ENCODE measurements at regions not wholly inside any gene's neighbourhood (a gene's known extent, or its start where the extent isn't known, plus 50 kb on each side); places are given as distances from the start of the nearest gene placed in this dataset.

GRCh38 chr11:82246926-82247325 is 486.7 kb downstream of the FAM181B start:
- Histone ChIP-seq H3K4me3 (ENCODE audit: low read length in 3 of 3) (no peak overlapping the region), H3K27me3 (ENCODE audit: control insufficient read depth in 3 of 3, insufficient read depth in 3 of 3, low read length in 3 of 3) (no peaks in the 10 kb centered on the region), H3K9me3 (ENCODE audit: control insufficient read depth in 3 of 3, low read length in 3 of 3) (no peaks in the 10 kb centered on the region), H3K36me3 (ENCODE audit: control insufficient read depth in 3 of 3, insufficient read depth in 3 of 3, low read length in 3 of 3) (no peaks in the 10 kb centered on the region), H3K4me1 (ENCODE audit: control insufficient read depth in 3 of 3, insufficient read depth in 3 of 3, low read length in 3 of 3) (no peaks in the 10 kb centered on the region), H3K9ac (ENCODE audit: low read depth in 1 of 3, low read length in 3 of 3) (no peak overlapping the region), H3K27ac (ENCODE audit: low read depth, low read length) (no peak overlapping the region)

- no peaks in the 10 kb centered on the region for H3K36me3 ChIP-seq (ENCODE audit: control insufficient read depth in 3 of 3, insufficient read depth in 3 of 3, low read length in 3 of 3)
- no peaks in the 10 kb centered on the region for H3K4me1 ChIP-seq (ENCODE audit: control insufficient read depth in 3 of 3, insufficient read depth in 3 of 3, low read length in 3 of 3)
- no peaks in the 10 kb centered on the region for H3K27me3 ChIP-seq (ENCODE audit: control insufficient read depth in 3 of 3, insufficient read depth in 3 of 3, low read length in 3 of 3)
- no peaks in the 10 kb centered on the region for H3K9me3 ChIP-seq (ENCODE audit: control insufficient read depth in 3 of 3, low read length in 3 of 3)
- no peak overlapping the region for H3K9ac ChIP-seq (ENCODE audit: low read depth in 1 of 3, low read length in 3 of 3)
- no peak overlapping the region for H3K27ac ChIP-seq (ENCODE audit: low read depth, low read length)
- no peak overlapping the region for H3K4me3 ChIP-seq (ENCODE audit: low read length in 3 of 3)
Measured at GRCh38 chr11:82239498-82239897, 494.2 kb downstream of the FAM181B start.

- Histone ChIP-seq H3K27ac (ENCODE audit: low read depth, low read length) (no peak overlapping the region), H3K4me1 (ENCODE audit: control insufficient read depth in 3 of 3, insufficient read depth in 3 of 3, low read length in 3 of 3) (no peaks in the 10 kb centered on the region), H3K9me3 (ENCODE audit: control insufficient read depth in 3 of 3, low read length in 3 of 3) (no peaks in the 10 kb centered on the region), H3K9ac (ENCODE audit: low read depth in 1 of 3, low read length in 3 of 3) (no peak overlapping the region), H3K27me3 (ENCODE audit: control insufficient read depth in 3 of 3, insufficient read depth in 3 of 3, low read length in 3 of 3) (no peaks in the 10 kb centered on the region), H3K36me3 (ENCODE audit: control insufficient read depth in 3 of 3, insufficient read depth in 3 of 3, low read length in 3 of 3) (no peaks in the 10 kb centered on the region), H3K4me3 (ENCODE audit: low read length in 3 of 3) (no peak overlapping the region)
Measured at GRCh38 chr11:82234256-82234655, 499.4 kb downstream of the FAM181B start.

- no peak overlapping the region for H3K4me3 ChIP-seq (ENCODE audit: low read length in 3 of 3)
- H3K9me3 ChIP-seq (ENCODE audit: control insufficient read depth in 3 of 3, low read length in 3 of 3) = no peaks in the 10 kb centered on the region
- H3K4me1 ChIP-seq (ENCODE audit: control insufficient read depth in 3 of 3, insufficient read depth in 3 of 3, low read length in 3 of 3) = no peaks in the 10 kb centered on the region
- no peak overlapping the region for H3K27ac ChIP-seq (ENCODE audit: low read depth, low read length)
- no peak overlapping the region for H3K9ac ChIP-seq (ENCODE audit: low read depth in 1 of 3, low read length in 3 of 3)
- H3K27me3 ChIP-seq (ENCODE audit: control insufficient read depth in 3 of 3, insufficient read depth in 3 of 3, low read length in 3 of 3) = no peaks in the 10 kb centered on the region
- H3K36me3 ChIP-seq (ENCODE audit: control insufficient read depth in 3 of 3, insufficient read depth in 3 of 3, low read length in 3 of 3) = no peaks in the 10 kb centered on the region
Measured at GRCh38 chr11:82233201-82233600, 500.5 kb downstream of the FAM181B start.

GRCh38 chr11:82229341-82229740 is 504.3 kb downstream of the FAM181B start:
- Histone ChIP-seq H3K36me3 (ENCODE audit: control insufficient read depth in 3 of 3, insufficient read depth in 3 of 3, low read length in 3 of 3) (no peaks in the 10 kb centered on the region), H3K4me1 (ENCODE audit: control insufficient read depth in 3 of 3, insufficient read depth in 3 of 3, low read length in 3 of 3) (no peaks in the 10 kb centered on the region), H3K27ac (ENCODE audit: low read depth, low read length) (no peak overlapping the region), H3K27me3 (ENCODE audit: control insufficient read depth in 3 of 3, insufficient read depth in 3 of 3, low read length in 3 of 3) (no peaks in the 10 kb centered on the region), H3K9ac (ENCODE audit: low read depth in 1 of 3, low read length in 3 of 3) (no peak overlapping the region), H3K4me3 (ENCODE audit: low read length in 3 of 3) (no peak overlapping the region), H3K9me3 (ENCODE audit: control insufficient read depth in 3 of 3, low read length in 3 of 3) (no peaks in the 10 kb centered on the region)

GRCh38 chr11:82225930-82226329 is 507.7 kb downstream of the FAM181B start:
- H3K36me3 ChIP-seq (ENCODE audit: control insufficient read depth in 3 of 3, insufficient read depth in 3 of 3, low read length in 3 of 3) = no peaks in the 10 kb centered on the region
- H3K4me3 ChIP-seq (ENCODE audit: low read length in 3 of 3) = no peak overlapping the region
- no peaks in the 10 kb centered on the region for H3K9me3 ChIP-seq (ENCODE audit: control insufficient read depth in 3 of 3, low read length in 3 of 3)
- H3K27ac ChIP-seq (ENCODE audit: low read depth, low read length) = no peak overlapping the region
- H3K9ac ChIP-seq (ENCODE audit: low read depth in 1 of 3, low read length in 3 of 3) = no peak overlapping the region
- no peaks in the 10 kb centered on the region for H3K27me3 ChIP-seq (ENCODE audit: control insufficient read depth in 3 of 3, insufficient read depth in 3 of 3, low read length in 3 of 3)
- no peaks in the 10 kb centered on the region for H3K4me1 ChIP-seq (ENCODE audit: control insufficient read depth in 3 of 3, insufficient read depth in 3 of 3, low read length in 3 of 3)

GRCh38 chr11:82225502-82225901 is 508.2 kb downstream of the FAM181B start:
- Histone ChIP-seq H3K27ac (ENCODE audit: low read depth, low read length) (no peak overlapping the region), H3K4me3 (ENCODE audit: low read length in 3 of 3) (no peak overlapping the region), H3K27me3 (ENCODE audit: control insufficient read depth in 3 of 3, insufficient read depth in 3 of 3, low read length in 3 of 3) (no peaks in the 10 kb centered on the region)

GRCh38 chr11:82216927-82217570 is 516.6 kb downstream of the FAM181B start:
- Histone ChIP-seq H3K4me1 (ENCODE audit: control insufficient read depth in 3 of 3, insufficient read depth in 3 of 3, low read length in 3 of 3) (no peaks in the 10 kb centered on the region), H3K9ac (ENCODE audit: low read depth in 1 of 3, low read length in 3 of 3) (no peak overlapping the region), H3K27ac (ENCODE audit: low read depth, low read length) (no peak overlapping the region), H3K36me3 (ENCODE audit: control insufficient read depth in 3 of 3, insufficient read depth in 3 of 3, low read length in 3 of 3) (no peaks in the 10 kb centered on the region), H3K27me3 (ENCODE audit: control insufficient read depth in 3 of 3, insufficient read depth in 3 of 3, low read length in 3 of 3) (no peaks in the 10 kb centered on the region), H3K4me3 (ENCODE audit: low read length in 3 of 3) (no peak overlapping the region), H3K9me3 (ENCODE audit: control insufficient read depth in 3 of 3, low read length in 3 of 3) (no peaks in the 10 kb centered on the region)

More at GRCh38 chr11:82225502-82225901, 508.2 kb downstream of the FAM181B start:
- H3K4me1 ChIP-seq (ENCODE audit: control insufficient read depth in 3 of 3, insufficient read depth in 3 of 3, low read length in 3 of 3) = no peaks in the 10 kb centered on the region
- H3K9ac ChIP-seq (ENCODE audit: low read depth in 1 of 3, low read length in 3 of 3) = no peak overlapping the region
- H3K36me3 ChIP-seq (ENCODE audit: control insufficient read depth in 3 of 3, insufficient read depth in 3 of 3, low read length in 3 of 3) = no peaks in the 10 kb centered on the region
- no peaks in the 10 kb centered on the region for H3K9me3 ChIP-seq (ENCODE audit: control insufficient read depth in 3 of 3, low read length in 3 of 3)

GRCh38 chr11:82210011-82210410 is 523.7 kb downstream of the FAM181B start:
- Histone ChIP-seq H3K4me3 (ENCODE audit: low read length in 3 of 3) (no peak overlapping the region), H3K36me3 (ENCODE audit: control insufficient read depth in 3 of 3, insufficient read depth in 3 of 3, low read length in 3 of 3) (no peaks in the 10 kb centered on the region), H3K4me1 (ENCODE audit: control insufficient read depth in 3 of 3, insufficient read depth in 3 of 3, low read length in 3 of 3) (no peaks in the 10 kb centered on the region), H3K27ac (ENCODE audit: low read depth, low read length) (no peak overlapping the region), H3K27me3 (ENCODE audit: control insufficient read depth in 3 of 3, insufficient read depth in 3 of 3, low read length in 3 of 3) (no peaks in the 10 kb centered on the region), H3K9me3 (ENCODE audit: control insufficient read depth in 3 of 3, low read length in 3 of 3) (no peaks in the 10 kb centered on the region), H3K9ac (ENCODE audit: low read depth in 1 of 3, low read length in 3 of 3) (no peak overlapping the region)

GRCh38 chr11:82195283-82195682 is 538.4 kb downstream of the FAM181B start:
- H3K27ac ChIP-seq (ENCODE audit: low read depth, low read length) = no peak overlapping the region
- H3K4me3 ChIP-seq (ENCODE audit: low read length in 3 of 3) = no peak overlapping the region
- H3K36me3 ChIP-seq (ENCODE audit: control insufficient read depth in 3 of 3, insufficient read depth in 3 of 3, low read length in 3 of 3) = no peaks in the 10 kb centered on the region
- no peaks in the 10 kb centered on the region for H3K4me1 ChIP-seq (ENCODE audit: control insufficient read depth in 3 of 3, insufficient read depth in 3 of 3, low read length in 3 of 3)
- no peaks in the 10 kb centered on the region for H3K27me3 ChIP-seq (ENCODE audit: control insufficient read depth in 3 of 3, insufficient read depth in 3 of 3, low read length in 3 of 3)
- H3K9ac ChIP-seq (ENCODE audit: low read depth in 1 of 3, low read length in 3 of 3) = no peak overlapping the region
- no peaks in the 10 kb centered on the region for H3K9me3 ChIP-seq (ENCODE audit: control insufficient read depth in 3 of 3, low read length in 3 of 3)
